GM18870 (cell line): ENCODE measurements at regions not wholly inside any gene's neighbourhood (a gene's known extent, or its start where the extent isn't known, plus 50 kb on each side); places are given as distances from the start of the nearest gene placed in this dataset.

ENCODE experiments used
- ATAC-seq: cut with Tn5 transposase; IDR thresholded peaks from one replicate; pipeline ENCODE4 v1.9.1; 2021; ENCODE audit warnings: moderate library complexity; ENCODE audit not compliant: unreplicated experiment

- ATAC-seq, result no peak
Observed at GRCh38 chr9:19940811-19941535, 152.1 kb upstream of the SLC24A2 start.

GRCh38 chr9:19939734-19940278 is 151.0 kb upstream of the SLC24A2 start:
- ATAC-seq, result no peak

GRCh38 chr9:19938990-19939733 is 150.3 kb upstream of the SLC24A2 start:
- ATAC-seq, result no peak

DNA sequence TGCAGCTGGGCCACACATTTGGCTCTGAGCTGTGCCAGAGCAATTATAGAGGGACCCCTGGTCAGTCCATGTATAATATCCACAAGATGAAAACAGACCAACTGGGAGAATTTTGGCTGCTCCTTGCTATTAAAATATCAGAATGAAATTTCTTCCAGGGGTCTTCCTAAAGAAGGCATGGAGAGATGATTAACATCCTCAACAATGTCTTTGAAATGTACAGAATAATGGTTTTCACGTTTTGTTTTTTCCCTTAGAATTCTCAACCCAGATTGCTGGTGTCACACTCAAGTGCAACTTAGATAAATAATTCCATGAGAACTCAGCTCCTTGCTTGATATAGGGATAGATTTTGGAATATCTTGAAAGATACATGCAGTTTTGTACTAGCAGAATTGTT is 148.3 kb upstream of the SLC24A2 start:
- ATAC-seq, result no peak

GRCh38 chr9:19936598-19936997 is 147.8 kb upstream of the SLC24A2 start:
- ATAC-seq, result no peak

GRCh38 chr9:19935422-19935821 is 146.6 kb upstream of the SLC24A2 start:
- ATAC-seq, result no peak

- no peak for ATAC-seq
Observed at GRCh38 chr9:19934301-19934871, 145.5 kb upstream of the SLC24A2 start.

GRCh38 chr9:19931098-19931890 is 142.5 kb upstream of the SLC24A2 start:
- no peak for ATAC-seq

DNA sequence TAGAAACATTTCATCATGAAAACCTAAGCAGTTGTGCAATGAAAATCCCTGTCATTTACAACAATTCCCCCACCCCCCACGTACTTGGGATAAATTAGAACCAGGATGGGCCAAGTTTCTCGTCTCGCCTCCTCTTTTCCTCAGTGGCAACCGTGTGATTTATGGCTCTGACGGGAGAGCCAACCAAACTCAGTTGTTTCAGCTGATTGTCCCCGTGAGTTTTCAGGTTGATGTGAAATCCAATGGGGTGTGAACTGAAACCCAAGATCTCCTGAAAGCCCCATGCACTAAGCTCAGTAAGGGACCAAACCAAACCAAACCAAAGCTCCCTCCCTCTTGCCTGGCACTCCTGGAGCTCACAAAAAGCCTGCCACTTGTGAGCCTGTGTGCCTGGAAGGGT is 138.7 kb upstream of the SLC24A2 start:
- no peak for ATAC-seq

DNA sequence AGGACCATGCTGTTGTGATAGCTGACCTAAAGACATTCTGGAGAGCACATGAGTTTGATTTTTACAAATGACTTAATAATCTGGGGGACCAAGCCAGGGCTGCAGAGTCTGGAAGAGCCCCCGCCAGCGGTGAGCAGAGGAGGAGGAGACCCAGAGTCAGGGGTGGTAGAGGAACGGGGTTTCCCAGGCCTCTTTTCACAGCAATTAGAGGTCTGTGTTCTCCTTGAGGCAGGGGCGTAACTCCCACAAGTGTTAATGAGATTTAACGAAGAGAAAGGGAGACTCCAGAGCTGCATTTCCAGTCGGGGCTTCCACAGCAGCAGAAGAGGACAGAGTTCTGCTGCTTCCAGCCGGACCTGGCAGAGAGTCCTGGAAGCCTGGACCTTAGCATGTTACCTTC is 137.9 kb upstream of the SLC24A2 start:
- no peak for ATAC-seq

DNA sequence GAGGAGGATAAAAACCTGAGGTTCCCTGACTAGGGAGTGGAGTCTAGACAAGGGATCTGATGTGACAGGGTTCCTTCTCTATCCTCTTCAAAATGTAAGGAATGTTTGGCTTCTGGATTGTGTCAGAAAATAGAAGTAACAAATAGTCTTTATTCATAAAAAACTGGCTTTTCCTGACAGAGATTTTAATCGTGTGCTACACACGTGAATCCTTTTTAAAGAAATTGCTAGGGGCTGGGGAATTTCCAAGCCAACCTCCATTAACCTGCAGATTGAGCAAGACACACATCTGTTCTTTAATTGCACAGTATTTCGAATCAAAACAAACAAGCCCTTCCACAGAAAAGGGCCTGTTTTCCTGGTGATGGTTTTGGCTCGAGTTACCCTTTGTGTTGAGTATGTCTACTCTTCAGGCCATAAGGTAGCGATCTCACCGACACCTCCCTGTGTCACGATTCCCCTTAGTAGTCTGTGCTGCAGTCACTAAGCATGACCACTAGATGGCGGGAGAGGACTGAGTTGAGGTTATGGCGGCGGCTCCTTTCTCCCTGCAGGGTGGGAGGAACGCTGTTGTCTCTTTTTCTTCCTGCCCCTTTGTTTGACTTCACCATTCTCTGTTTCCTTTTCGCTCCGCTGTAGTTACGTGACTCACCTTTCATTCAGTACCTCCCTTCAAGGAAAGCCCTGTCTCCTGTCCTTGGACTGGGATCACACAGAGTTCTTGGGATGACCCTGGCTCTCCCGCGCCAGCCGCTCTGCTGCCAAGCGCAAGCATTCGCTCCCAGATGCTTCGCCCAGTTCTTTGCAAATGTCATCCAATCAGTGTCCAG is 137.1 kb upstream of the SLC24A2 start:
- peak; percentile 87 for ATAC-seq

DNA sequence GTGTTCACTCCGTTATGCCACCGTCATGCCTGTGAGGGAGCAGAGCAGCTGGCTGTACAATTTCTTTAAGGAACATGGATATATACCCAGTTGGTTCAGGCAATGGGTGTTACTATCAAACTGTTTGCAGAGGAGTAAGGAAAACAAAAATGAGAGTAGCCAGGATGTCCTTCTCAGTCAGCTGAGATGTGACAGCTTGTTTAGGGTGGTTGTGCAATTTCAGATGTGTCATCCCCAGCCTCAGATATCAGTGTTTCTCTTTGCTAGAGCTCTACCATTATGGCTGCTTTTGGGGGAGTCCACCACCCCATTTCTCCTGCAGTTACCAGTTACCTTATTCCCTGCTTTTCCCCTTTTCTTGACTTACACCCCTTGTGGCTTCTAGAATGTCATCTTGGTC is 135.2 kb upstream of the SLC24A2 start:
- ATAC-seq, result no peak

DNA sequence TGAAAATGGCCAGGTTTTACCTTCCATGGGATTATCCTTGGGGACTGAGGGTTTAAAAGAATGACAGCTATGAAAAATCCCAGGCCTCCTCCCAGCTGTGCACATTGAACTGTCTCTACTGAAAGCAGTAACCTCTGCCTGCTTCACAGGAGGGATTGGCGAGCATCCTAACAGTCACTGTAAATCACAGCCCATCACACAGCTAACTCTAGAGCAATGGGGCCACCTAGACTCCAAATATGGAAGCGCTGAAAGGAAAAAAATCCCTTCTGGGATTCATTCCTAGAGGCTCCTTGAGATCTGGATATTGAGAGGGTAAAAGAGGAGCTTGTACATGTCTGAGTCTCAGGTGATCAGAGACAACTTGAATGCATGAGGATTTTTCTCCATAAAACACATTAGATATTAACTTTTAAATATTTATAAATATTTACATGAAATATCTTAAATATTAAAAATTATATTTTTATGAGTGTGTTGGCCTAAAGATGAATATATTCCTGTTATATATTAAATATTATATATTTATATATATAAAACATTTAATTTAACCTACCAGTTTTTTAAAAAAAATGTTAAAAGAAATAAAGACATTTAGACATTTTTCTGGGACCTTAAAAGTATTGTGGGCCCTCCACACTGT is 133.8 kb upstream of the SLC24A2 start:
- ATAC-seq, result no peak

GRCh38 chr9:19920401-19920800 is 131.6 kb upstream of the SLC24A2 start:
- no peak for ATAC-seq

DNA sequence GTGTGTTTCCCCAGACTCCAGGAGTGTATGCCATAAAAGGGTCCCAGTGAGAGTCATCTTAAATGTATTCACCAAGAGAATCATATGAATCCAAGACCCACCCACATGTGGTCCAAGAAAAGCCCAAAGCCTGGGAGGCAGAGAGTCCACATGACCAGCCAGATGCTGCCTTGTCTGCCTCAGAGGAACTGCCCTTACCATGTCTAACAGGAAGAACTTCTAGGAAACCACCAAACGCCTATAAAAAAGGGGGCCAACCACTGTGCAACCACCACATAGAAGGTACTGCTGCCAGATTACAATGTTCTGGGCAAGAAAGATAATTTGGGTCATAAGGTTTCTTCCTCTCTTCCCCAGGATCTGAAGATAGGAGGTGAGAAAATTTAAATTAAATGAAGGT is 129.8 kb upstream of the SLC24A2 start:
- ATAC-seq, result no peak

- no peak for ATAC-seq
Observed at GRCh38 chr9:19914044-19914443, 125.2 kb upstream of the SLC24A2 start.

DNA sequence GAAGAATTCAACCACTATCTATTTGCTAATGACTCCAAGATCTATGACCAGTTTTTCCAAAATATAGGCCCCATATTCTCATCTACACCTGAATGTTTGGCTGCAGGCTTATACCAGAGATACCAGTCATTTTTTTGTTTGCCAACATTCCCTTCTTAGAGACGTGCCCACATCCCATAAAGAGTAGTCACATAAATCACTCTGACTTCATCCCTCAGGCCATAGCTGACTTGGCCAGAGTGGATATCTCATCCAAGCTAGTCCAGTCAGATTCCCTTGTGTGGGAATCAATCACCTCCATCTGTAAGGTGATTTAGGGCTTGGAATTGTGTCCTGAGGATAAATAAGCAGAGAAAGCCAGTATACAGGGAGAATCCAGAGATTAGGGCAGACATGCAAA is 124.3 kb upstream of the SLC24A2 start:
- no peak for ATAC-seq

DNA sequence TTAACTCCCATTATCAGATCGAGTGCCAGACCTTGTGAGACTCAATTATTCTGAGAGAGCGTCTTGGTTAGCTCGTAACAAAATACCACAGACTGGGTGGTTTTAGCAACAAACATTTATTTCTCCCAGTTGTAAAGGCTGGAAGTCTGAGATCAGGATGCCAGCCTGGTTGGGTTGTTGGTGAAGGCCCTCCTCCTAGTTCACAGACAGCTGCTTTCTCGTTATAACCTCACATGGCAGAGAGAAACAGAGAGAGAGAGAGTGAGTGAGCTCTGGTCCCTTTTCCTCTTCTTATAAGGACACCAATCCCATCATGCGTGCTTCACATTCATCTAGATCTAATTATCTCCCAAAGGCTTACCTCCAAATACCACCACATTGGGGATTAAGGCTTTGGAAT is 114.2 kb upstream of the SLC24A2 start:
- ATAC-seq, result no peak

- ATAC-seq, result no peak
Observed at GRCh38 chr9:19901586-19901985, 112.7 kb upstream of the SLC24A2 start.

GRCh38 chr9:19896161-19896560 is 107.3 kb upstream of the SLC24A2 start:
- ATAC-seq, result no peak
